IPS-20b (cell line): ENCODE measurements at regions not wholly inside any gene's neighbourhood (a gene's known extent, or its start where the extent isn't known, plus 50 kb on each side); places are given as distances from the start of the nearest gene placed in this dataset.

Experiments
- H3K27ac ChIP-seq: one replicate; pipeline ENCODE4 v1.5.1; 2013; ENCODE audit warnings: low read length
- H3K27me3 ChIP-seq: 2 replicates; pipeline ENCODE4 v1.6.1; 2013; ENCODE audit warnings: mild to moderate bottlenecking, low read length, inconsistent platforms; ENCODE audit not compliant: insufficient read depth
- H3K36me3 ChIP-seq: 2 replicates; pipeline ENCODE4 v1.6.1; 2013; ENCODE audit warnings: low read depth, mild to moderate bottlenecking, inconsistent platforms, low read length, moderate library complexity; ENCODE audit not compliant: insufficient read depth
- H3K4me1 ChIP-seq: 2 replicates; pipeline ENCODE4 v1.6.1; 2013; ENCODE audit warnings: mild to moderate bottlenecking, control low read depth, inconsistent platforms, low read length, moderate library complexity; ENCODE audit not compliant: insufficient read depth
- H3K4me3 ChIP-seq: 2 replicates; pipeline ENCODE4 v1.5.1; 2013; ENCODE audit warnings: mild to moderate bottlenecking, low read length, inconsistent platforms
- H3K9ac ChIP-seq: 2 replicates; pipeline ENCODE4 v1.6.1; 2013; ENCODE audit warnings: low read depth, mild to moderate bottlenecking, inconsistent platforms, low read length, moderate library complexity
- H3K9me3 ChIP-seq: 2 replicates; pipeline ENCODE4 v1.6.1; 2013; ENCODE audit warnings: mild to moderate bottlenecking, low read depth, low read length, inconsistent platforms; ENCODE audit not compliant: insufficient read depth

GRCh38 chr10:128714644-128715415 lies 588.6 kb upstream of the MKI67 start:
- Histone ChIP-seq H3K27me3 (no peaks in the 10 kb centered on the region; the same call in 1 of the 2 replicates), H3K4me1 (peaks cover 3% of the 10 kb centered on the region; the same call in 1 of the 2 replicates), H3K4me3 (no peak overlapping the region), H3K9ac (no peak overlapping the region), H3K36me3 (no peaks in the 10 kb centered on the region), H3K27ac (no peak overlapping the region), H3K9me3 (no peaks in the 10 kb centered on the region)

GRCh38 chr10:128716181-128716580 lies 590.0 kb upstream of the MKI67 start:
- no peaks in the 10 kb centered on the region for H3K36me3 ChIP-seq
- H3K4me1 ChIP-seq: peaks cover 3% of the 10 kb centered on the region; the same call in 1 of the 2 replicates
- H3K9ac ChIP-seq: no peak overlapping the region
- H3K4me3 ChIP-seq: no peak overlapping the region
- no peaks in the 10 kb centered on the region; the same call in 1 of the 2 replicates for H3K27me3 ChIP-seq
- H3K27ac ChIP-seq: no peak overlapping the region
- H3K9me3 ChIP-seq: no peaks in the 10 kb centered on the region

- no peaks in the 10 kb centered on the region for H3K9me3 ChIP-seq
- no peak overlapping the region for H3K9ac ChIP-seq
- no peaks in the 10 kb centered on the region for H3K27me3 ChIP-seq
- no peaks in the 10 kb centered on the region for H3K36me3 ChIP-seq
- H3K4me3 ChIP-seq: no peak overlapping the region
- H3K4me1 ChIP-seq: no peaks in the 10 kb centered on the region
- no peak overlapping the region for H3K27ac ChIP-seq
Observed at GRCh38 chr10:128721963-128722445, 595.8 kb upstream of the MKI67 start.

GRCh38 chr10:128722947-128723346 lies 596.7 kb upstream of the MKI67 start:
- Histone ChIP-seq H3K9ac (no peak overlapping the region), H3K4me1 (peaks cover 3% of the 10 kb centered on the region; the same call in 1 of the 2 replicates), H3K36me3 (no peaks in the 10 kb centered on the region), H3K27me3 (no peaks in the 10 kb centered on the region), H3K27ac (no peak overlapping the region), H3K4me3 (no peak overlapping the region), H3K9me3 (no peaks in the 10 kb centered on the region)

- Histone ChIP-seq H3K27me3 (no peaks in the 10 kb centered on the region), H3K9me3 (no peaks in the 10 kb centered on the region), H3K4me1 (peaks cover 3% of the 10 kb centered on the region; the same call in 1 of the 2 replicates), H3K27ac (no peak overlapping the region), H3K36me3 (no peaks in the 10 kb centered on the region), H3K4me3 (no peak overlapping the region), H3K9ac (no peak overlapping the region)
Observed at GRCh38 chr10:128723631-128724205, 597.5 kb upstream of the MKI67 start.

- Histone ChIP-seq H3K9ac (no peak overlapping the region), H3K27me3 (no peaks in the 10 kb centered on the region), H3K27ac (no peak overlapping the region), H3K4me3 (no peak overlapping the region), H3K36me3 (no peaks in the 10 kb centered on the region), H3K4me1 (peaks cover 3% of the 10 kb centered on the region; the same call in 1 of the 2 replicates), H3K9me3 (no peaks in the 10 kb centered on the region)
Observed at GRCh38 chr10:128725531-128725930, 599.3 kb upstream of the MKI67 start.

- no peak overlapping the region for H3K27ac ChIP-seq
- H3K9ac ChIP-seq: no peak overlapping the region
- H3K9me3 ChIP-seq: no peaks in the 10 kb centered on the region
- no peaks in the 10 kb centered on the region for H3K27me3 ChIP-seq
- no peaks in the 10 kb centered on the region for H3K36me3 ChIP-seq
- peaks cover 3% of the 10 kb centered on the region; the same call in 1 of the 2 replicates for H3K4me1 ChIP-seq
- no peak overlapping the region for H3K4me3 ChIP-seq
Observed at GRCh38 chr10:128727114-128727513, 600.9 kb upstream of the MKI67 start.

- H3K27me3 ChIP-seq: no peaks in the 10 kb centered on the region
- no peak overlapping the region for H3K4me3 ChIP-seq
- no peaks in the 10 kb centered on the region for H3K36me3 ChIP-seq
- H3K9me3 ChIP-seq: no peaks in the 10 kb centered on the region
- H3K9ac ChIP-seq: no peak overlapping the region
- no peak overlapping the region for H3K27ac ChIP-seq
- peaks cover 3% of the 10 kb centered on the region; the same call in 1 of the 2 replicates for H3K4me1 ChIP-seq
Observed at GRCh38 chr10:128729910-128730420, 603.7 kb upstream of the MKI67 start.

- Histone ChIP-seq H3K9ac (no peak overlapping the region), H3K9me3 (no peaks in the 10 kb centered on the region), H3K36me3 (no peaks in the 10 kb centered on the region), H3K4me3 (no peak overlapping the region), H3K27ac (no peak overlapping the region), H3K4me1 (peaks cover 3% of the 10 kb centered on the region; the same call in 1 of the 2 replicates), H3K27me3 (no peaks in the 10 kb centered on the region)
Observed at GRCh38 chr10:128730922-128731321, 604.7 kb upstream of the MKI67 start.

GRCh38 chr10:128734161-128734560 lies 607.9 kb upstream of the MKI67 start:
- Histone ChIP-seq H3K27ac (no peak overlapping the region), H3K9ac (no peak overlapping the region), H3K9me3 (no peaks in the 10 kb centered on the region), H3K4me1 (no peaks in the 10 kb centered on the region), H3K4me3 (no peak overlapping the region), H3K36me3 (no peaks in the 10 kb centered on the region), H3K27me3 (no peaks in the 10 kb centered on the region; the same call in 1 of the 2 replicates)

GRCh38 chr10:128734734-128735133 lies 608.5 kb upstream of the MKI67 start:
- Histone ChIP-seq H3K4me1 (no peaks in the 10 kb centered on the region), H3K9me3 (no peaks in the 10 kb centered on the region), H3K4me3 (no peak overlapping the region), H3K27me3 (no peaks in the 10 kb centered on the region; the same call in 1 of the 2 replicates), H3K27ac (no peak overlapping the region), H3K36me3 (no peaks in the 10 kb centered on the region), H3K9ac (no peak overlapping the region)
